ENCODE measurements at regions not wholly inside any gene's neighbourhood (a gene's known extent, or its start where the extent isn't known, plus 50 kb on each side); places are given as distances from the start of the nearest gene placed in this dataset.
"Not testable (repeated sequence)": the region's sequence is repeated elsewhere in the genome, so short reads cannot be mapped to it uniquely, and the experiment has no call there.

- TF ChIP-seq CTCF (IDR thresholded peaks at IDR 0.05; ENCODE audit: low read depth, low read length, missing input control); ATF3 (IDR thresholded peaks at IDR 0.05); EGR1 (IDR thresholded peaks at IDR 0.05; ENCODE audit: low read depth in 2 of 2); MAX (IDR thresholded peaks at IDR 0.05); YY1 (IDR thresholded peaks at IDR 0.05); JUND (IDR thresholded peaks at IDR 0.05); TAF1 (conservative IDR thresholded peaks at IDR 0.05); SP1 (IDR thresholded peaks at IDR 0.05); RAD21 (IDR thresholded peaks at IDR 0.05); HNF4A (conservative IDR thresholded peaks at IDR 0.05): not testable (repeated sequence)
Observed at GRCh38 chr9:66814038-66814437, 86.5 kb upstream of the ZNF658 start.

Data from liver (tissue), 3 donors.